MM.1S (cell line): ENCODE measurements at regions not wholly inside any gene's neighbourhood (a gene's known extent, or its start where the extent isn't known, plus 50 kb on each side); places are given as distances from the start of the nearest gene placed in this dataset.
A peak's percentile ranks its signal among the peaks of the same experiment; 100 is the strongest.

Experiments
- DNase-seq: peaks from one replicate; pipeline ENCODE4 v3.0.0-alpha.2; 2015
- H2AFZ ChIP-seq: fragments of 300-600 bp; sonication (generic); 2 replicates; pipeline ENCODE4 v1.6.0; 2016; ENCODE audit warnings: antibody characterized with exemption, low read length
- H3F3A ChIP-seq: fragments of 300-600 bp; sonication (generic); 2 replicates; pipeline ENCODE4 v1.6.1; 2016; ENCODE audit warnings: mild to moderate bottlenecking, antibody characterized with exemption, low read length, moderate library complexity, mixed read lengths; ENCODE audit not compliant: insufficient read depth
- H3K27ac ChIP-seq: fragments of 300-600 bp; sonication (generic); 2 replicates; pipeline ENCODE4 v1.5.1; 2016; ENCODE audit warnings: mild to moderate bottlenecking, low read length
- H3K27me3 ChIP-seq: fragments of 300-600 bp; sonication (generic); replicated peaks from 2 replicates; pipeline ENCODE4 v1.6.0; 2016; ENCODE audit warnings: low read length; ENCODE audit not compliant: insufficient read depth
- H3K36me3 ChIP-seq: fragments of 300-600 bp; sonication (generic); replicated peaks from 2 replicates; pipeline ENCODE4 v1.6.1; 2016; ENCODE audit warnings: mild to moderate bottlenecking, low read length, mixed read lengths; ENCODE audit not compliant: insufficient read depth
- H3K4me1 ChIP-seq: fragments of 300-600 bp; sonication (generic); 2 replicates; pipeline ENCODE4 v1.6.1; 2016; ENCODE audit warnings: low read length, mixed read lengths
- H3K4me2 ChIP-seq: fragments of 300-600 bp; sonication (generic); 2 replicates; pipeline ENCODE4 v1.6.0; 2016; ENCODE audit warnings: low read depth, low read length
- H3K4me3 ChIP-seq: fragments of 300-600 bp; sonication (generic); 2 replicates; pipeline ENCODE4 v1.5.1; 2016; ENCODE audit warnings: low read length, mixed read lengths
- H3K79me2 ChIP-seq: fragments of 300-600 bp; sonication (generic); 2 replicates; pipeline ENCODE4 v1.6.1; 2016; ENCODE audit warnings: mixed run types, low read length, mixed read lengths
- H3K9ac ChIP-seq: fragments of 300-600 bp; sonication (generic); 2 replicates; pipeline ENCODE4 v1.6.1; 2016; ENCODE audit warnings: low read length, mixed read lengths
- H3K9me2 ChIP-seq: fragments of 300-600 bp; sonication (generic); replicated peaks from 2 replicates; pipeline ENCODE4 v1.6.1; 2016; ENCODE audit warnings: mild to moderate bottlenecking, low read length, mixed read lengths; ENCODE audit not compliant: insufficient read depth
- H3K9me3 ChIP-seq: fragments of 300-600 bp; sonication (generic); replicated peaks from 2 replicates; pipeline ENCODE4 v1.6.1; 2016; ENCODE audit warnings: mild to moderate bottlenecking, low read length, mixed read lengths; ENCODE audit not compliant: insufficient read depth
- H4K20me1 ChIP-seq: fragments of 300-600 bp; sonication (generic); 2 replicates; pipeline ENCODE4 v1.6.1; 2016; ENCODE audit warnings: mild to moderate bottlenecking, low read length, moderate library complexity, mixed read lengths; ENCODE audit not compliant: insufficient read depth
- CTCF ChIP-seq: fragments of 300-600 bp; sonication (generic); IDR thresholded peaks from 2 replicates; pipeline ENCODE4 v1.5.1; 2016; ENCODE audit warnings: antibody characterized with exemption, low read length, mixed read lengths
- EZH2 ChIP-seq: fragments of 300-600 bp; sonication (generic); optimal IDR thresholded peaks from 2 replicates; pipeline ENCODE3; 2017; ENCODE audit warnings: low read depth, mild to moderate bottlenecking, antibody characterized with exemption, low read length, mixed read lengths
- EZH2phosphoT487 ChIP-seq: fragments of 300-600 bp; sonication (generic); IDR thresholded peaks from 2 replicates; pipeline ENCODE4 v1.6.1; 2018; ENCODE audit warnings: antibody characterized with exemption, low read length

DNA sequence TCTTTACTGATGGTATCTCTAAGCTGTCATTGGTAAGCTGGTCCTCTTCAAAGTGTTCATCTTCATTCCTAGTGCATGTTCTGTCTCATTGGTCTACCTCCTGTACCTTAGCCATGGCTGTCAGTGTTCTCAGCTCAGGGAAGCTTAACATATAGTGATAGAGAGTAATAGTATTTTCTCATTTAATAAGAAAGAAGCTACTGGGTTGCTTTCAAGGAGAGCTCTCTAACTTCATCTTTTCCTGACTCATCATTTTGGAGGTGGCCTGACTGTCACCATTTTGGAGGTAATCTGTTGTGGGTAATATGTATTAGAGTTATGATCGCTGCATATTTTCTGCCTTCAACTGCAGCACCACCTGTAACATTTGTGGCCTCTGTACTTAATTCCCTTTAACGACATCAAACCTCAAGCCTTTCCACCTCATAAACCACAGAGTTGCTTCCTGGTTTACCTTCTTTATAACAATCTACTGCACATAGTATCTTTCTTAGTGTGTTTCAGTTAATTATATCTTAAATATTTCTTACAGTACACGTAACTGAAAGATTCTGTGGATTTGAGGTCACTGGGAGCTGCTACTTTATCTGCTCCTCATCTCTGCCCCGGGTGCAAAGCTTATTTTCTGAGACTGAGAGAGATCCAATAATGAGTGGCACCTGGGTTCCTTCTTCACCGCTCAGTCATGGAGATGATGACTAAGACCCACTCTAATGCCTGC is 474.0 kb upstream of the TECRL start:
- peak; percentile 76 for DNase-seq
- H3K27me3 ChIP-seq = no peaks in the 10 kb centered on the region
- no peaks in the 10 kb centered on the region for H3K36me3 ChIP-seq
- no peaks in the 10 kb centered on the region for H3K4me1 ChIP-seq
- H3K4me3 ChIP-seq = peak overlapping the region; percentile 25; the same call in 1 of the 2 replicates
- H3K4me2 ChIP-seq = peak overlapping the region; percentile 45; the same call in 1 of the 2 replicates
- no peaks in the 10 kb centered on the region for H3K9me2 ChIP-seq
- peaks cover 6% of the 10 kb centered on the region for H3F3A ChIP-seq
- H3K9me3 ChIP-seq = no peaks in the 10 kb centered on the region
- H3K27ac ChIP-seq = peak overlapping the region; percentile 74
- peak overlapping the region; percentile 26; the same call in 1 of the 2 replicates for H3K9ac ChIP-seq
- H4K20me1 ChIP-seq = no peaks in the 10 kb centered on the region
- no peaks in the 10 kb centered on the region for H3K79me2 ChIP-seq
- peak overlapping the region; percentile 37 for H2AFZ ChIP-seq
- TF ChIP-seq CTCF = no peak
- no peak for TF ChIP-seq EZH2
- TF ChIP-seq EZH2phosphoT487 = no peak

DNA sequence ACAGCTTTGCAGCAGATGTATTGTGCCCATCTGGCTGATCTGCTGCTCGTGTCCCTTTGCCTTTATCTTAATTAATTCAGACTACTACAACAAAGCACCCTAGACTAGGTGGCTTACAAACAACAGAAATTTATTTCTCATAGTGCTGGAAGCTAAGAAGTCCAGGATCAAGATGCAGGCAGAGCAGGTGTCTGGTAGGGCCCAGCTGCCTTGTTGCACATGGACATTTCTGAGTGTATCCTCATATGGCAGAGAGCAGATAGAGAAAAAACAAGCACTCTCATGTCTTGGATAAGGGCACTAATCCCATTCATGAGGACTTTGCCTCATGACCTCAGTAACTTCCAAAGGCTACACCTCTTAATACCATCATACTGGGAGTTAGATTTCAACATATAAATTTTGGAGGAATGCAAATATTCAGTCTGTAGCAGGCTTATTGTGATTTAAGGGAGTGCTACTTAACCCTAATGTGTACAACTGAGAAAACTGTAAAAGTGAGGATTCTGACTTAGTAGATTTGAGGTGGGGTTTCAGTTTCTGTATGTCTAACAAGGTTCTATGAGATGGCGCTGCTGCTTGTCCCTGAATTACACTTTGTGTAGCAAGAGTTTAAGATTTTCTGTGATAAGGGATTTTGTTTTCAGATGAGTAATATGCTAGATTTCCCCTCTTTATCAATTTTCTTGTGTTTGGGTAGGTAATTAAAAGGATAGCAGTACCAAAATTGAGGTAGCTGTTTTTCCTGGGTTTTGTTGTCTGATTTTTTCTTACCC is 473.2 kb upstream of the TECRL start:
- Histone ChIP-seq H3K4me3 (peak overlapping the region; percentile 25; the same call in 1 of the 2 replicates), H3K9me3 (no peaks in the 10 kb centered on the region), H3K4me1 (no peaks in the 10 kb centered on the region), H4K20me1 (no peaks in the 10 kb centered on the region), H3K9me2 (no peaks in the 10 kb centered on the region), H3K4me2 (peak overlapping the region; percentile 45), H3K9ac (peak overlapping the region; percentile 26; the same call in 1 of the 2 replicates), H3K79me2 (no peaks in the 10 kb centered on the region), H3F3A (peaks cover 6% of the 10 kb centered on the region), H2AFZ (peak overlapping the region; percentile 37), H3K27ac (peak overlapping the region; percentile 74), H3K27me3 (no peaks in the 10 kb centered on the region), H3K36me3 (no peaks in the 10 kb centered on the region)
- peak; percentile 64 for DNase-seq
- TF ChIP-seq CTCF (no peak), EZH2 (no peak), EZH2phosphoT487 (no peak)

GRCh38 chr4:64880557-64880956 is 471.3 kb upstream of the TECRL start:
- Histone ChIP-seq H3K4me3 (no peak overlapping the region), H3K36me3 (no peaks in the 10 kb centered on the region), H3K9me2 (no peaks in the 10 kb centered on the region), H3K79me2 (no peaks in the 10 kb centered on the region), H3K4me1 (no peaks in the 10 kb centered on the region), H3K9ac (no peak overlapping the region), H3K9me3 (no peaks in the 10 kb centered on the region), H4K20me1 (no peaks in the 10 kb centered on the region), H2AFZ (no peak overlapping the region), H3K27ac (no peak overlapping the region), H3K4me2 (no peak overlapping the region), H3K27me3 (no peaks in the 10 kb centered on the region), H3F3A (peaks cover 6% of the 10 kb centered on the region)
- no peak for DNase-seq
- TF ChIP-seq CTCF (no peak), EZH2phosphoT487 (no peak), EZH2 (no peak)
